HTR-8/SVneo (cell line): ENCODE measurements at regions not wholly inside any gene's neighbourhood (a gene's known extent, or its start where the extent isn't known, plus 50 kb on each side); places are given as distances from the start of the nearest gene placed in this dataset.

Source experiments
- DNase-seq: peaks from one replicate; pipeline ENCODE4 v3.0.0; 2011; ENCODE audit warnings: low spot score, mixed read lengths; ENCODE audit not compliant: insufficient read length
- FAIRE-seq: peaks from 2 replicates; lab custom pipeline; 2011; peaks lifted over from hg19 to GRCh38; lab: Jason Lieb, UNC

- no peak for FAIRE-seq
- DNase-seq, result no peak
Measured at GRCh38 chr1:18008081-18008480, 99.5 kb upstream of the IGSF21 start.

- DNase-seq (no peak), FAIRE-seq (no peak)
Measured at GRCh38 chr1:18009055-18009454, 98.5 kb upstream of the IGSF21 start.

- FAIRE-seq (no peak), DNase-seq (no peak)
Measured at GRCh38 chr1:18009478-18009961, 98.1 kb upstream of the IGSF21 start.

GRCh38 chr1:18010408-18010807 is 97.2 kb upstream of the IGSF21 start:
- DNase-seq (no peak), FAIRE-seq (no peak)

- DNase-seq (no peak), FAIRE-seq (no peak)
Measured at GRCh38 chr1:18010945-18011344, 96.7 kb upstream of the IGSF21 start.

GRCh38 chr1:18011703-18012102 is 95.9 kb upstream of the IGSF21 start:
- FAIRE-seq (no peak), DNase-seq (no peak)

GRCh38 chr1:18012686-18013085 is 94.9 kb upstream of the IGSF21 start:
- FAIRE-seq (no peak), DNase-seq (no peak)

- DNase-seq (no peak), FAIRE-seq (no peak)
Measured at GRCh38 chr1:18013216-18013615, 94.4 kb upstream of the IGSF21 start.

- DNase-seq (no peak), FAIRE-seq (no peak)
Measured at GRCh38 chr1:18015719-18016118, 91.9 kb upstream of the IGSF21 start.

- FAIRE-seq, result no peak
Measured at GRCh38 chr1:18018366-18018765, 89.2 kb upstream of the IGSF21 start.

GRCh38 chr1:18020021-18020817 is 87.4 kb upstream of the IGSF21 start:
- no peak for FAIRE-seq
- no peak for DNase-seq

More at GRCh38 chr1:18018366-18018765, 89.2 kb upstream of the IGSF21 start:
- no peak for DNase-seq

- FAIRE-seq, result no peak
- no peak for DNase-seq
Measured at GRCh38 chr1:18021242-18021641, 86.4 kb upstream of the IGSF21 start.

GRCh38 chr1:18032172-18032859 is 75.3 kb upstream of the IGSF21 start:
- no peak for DNase-seq
- no peak for FAIRE-seq

GRCh38 chr1:18035145-18035544 is 72.5 kb upstream of the IGSF21 start:
- no peak for FAIRE-seq
- DNase-seq, result no peak

- DNase-seq (no peak), FAIRE-seq (no peak)
Measured at GRCh38 chr1:18037651-18038050, 69.9 kb upstream of the IGSF21 start.

GRCh38 chr1:18038051-18038450 is 69.5 kb upstream of the IGSF21 start:
- DNase-seq (no peak), FAIRE-seq (no peak)

GRCh38 chr1:18039102-18039501 is 68.5 kb upstream of the IGSF21 start:
- no peak for FAIRE-seq
- DNase-seq, result no peak

GRCh38 chr1:18041102-18041501 is 66.5 kb upstream of the IGSF21 start:
- DNase-seq (no peak), FAIRE-seq (no peak)

GRCh38 chr1:18041685-18042355 is 65.8 kb upstream of the IGSF21 start:
- DNase-seq, result no peak

GRCh38 chr1:18043871-18044270 is 63.7 kb upstream of the IGSF21 start:
- DNase-seq (no peak), FAIRE-seq (no peak)

More at GRCh38 chr1:18041685-18042355, 65.8 kb upstream of the IGSF21 start:
- FAIRE-seq, result no peak

- DNase-seq (no peak), FAIRE-seq (no peak)
Measured at GRCh38 chr1:18045203-18045602, 62.4 kb upstream of the IGSF21 start.
